GM19372 (cell line): ENCODE measurements at regions not wholly inside any gene's neighbourhood (a gene's known extent, or its start where the extent isn't known, plus 50 kb on each side); places are given as distances from the start of the nearest gene placed in this dataset.

Experiments used
- ATAC-seq: cut with Tn5 transposase; IDR thresholded peaks from one replicate; pipeline ENCODE4 v1.9.1; 2021; ENCODE audit warnings: mild to moderate bottlenecking, low read depth, moderate library complexity; ENCODE audit not compliant: unreplicated experiment

GRCh38 chr1:55355549-55355948, 140.4 kb upstream of the USP24 start:
- no peak for ATAC-seq

DNA sequence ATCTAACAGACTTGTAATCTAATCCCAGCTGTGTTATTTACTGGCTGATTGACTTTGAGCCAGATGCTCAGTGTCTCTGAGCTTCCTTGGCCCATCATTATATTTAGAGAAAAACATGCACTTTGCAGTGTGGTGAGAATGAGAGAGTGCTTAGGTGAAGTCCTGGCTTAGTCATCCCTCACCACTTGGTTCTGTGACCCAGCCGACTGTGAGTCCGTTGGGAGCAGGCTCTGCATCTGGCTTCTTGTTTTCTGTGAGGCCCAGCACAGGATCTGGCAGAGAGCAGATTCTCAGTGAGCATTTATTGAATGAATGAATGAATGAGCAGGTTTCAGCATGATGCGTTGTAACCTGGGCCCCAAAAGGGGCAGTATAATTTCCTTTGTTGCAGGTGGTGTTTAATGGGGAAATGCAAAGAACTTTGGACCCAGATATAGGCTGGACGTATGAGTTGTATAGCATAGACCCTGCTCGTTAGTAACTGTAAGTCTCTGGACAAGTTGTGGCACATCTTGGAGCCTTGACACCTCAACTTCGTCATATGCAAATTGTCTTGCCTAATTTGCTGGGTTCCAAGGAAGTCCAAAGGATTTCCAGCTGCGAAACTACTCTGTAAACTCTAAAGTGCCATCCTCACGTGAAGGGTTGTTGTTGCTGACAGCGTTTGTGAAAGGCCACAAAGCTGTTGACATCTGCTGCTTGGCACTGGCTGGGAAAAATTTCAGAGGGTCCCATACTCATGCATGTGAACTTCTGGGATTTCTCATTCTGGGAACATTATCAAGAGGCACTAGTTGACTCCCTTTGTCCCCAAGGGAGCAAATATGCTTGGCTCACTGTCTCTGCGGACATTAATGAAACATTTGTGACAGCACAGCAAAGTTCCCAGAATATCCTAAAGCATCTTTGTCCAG, 138.8 kb upstream of the USP24 start:
- ATAC-seq: no peak

DNA sequence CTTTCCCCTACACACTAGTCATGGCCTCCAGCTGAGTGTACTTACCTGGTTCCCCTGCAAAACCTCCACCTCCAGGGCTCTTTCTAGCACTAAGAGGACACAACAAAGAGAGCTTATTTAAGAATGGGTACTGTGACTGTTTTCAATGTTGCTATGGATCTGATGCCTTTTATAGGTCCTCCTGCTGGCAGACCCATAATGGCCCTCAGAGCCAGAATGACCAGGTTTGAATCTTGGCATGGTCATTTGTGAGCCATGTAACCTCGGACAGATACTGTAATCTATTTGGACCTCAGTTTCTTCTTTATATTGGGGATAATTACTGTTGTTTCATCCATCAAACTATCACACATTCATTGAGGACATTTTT, 137.6 kb upstream of the USP24 start:
- no peak for ATAC-seq

- no peak for ATAC-seq
These were observed 137.1 kb upstream of the USP24 start for GRCh38 chr1:55352080-55352810.

DNA sequence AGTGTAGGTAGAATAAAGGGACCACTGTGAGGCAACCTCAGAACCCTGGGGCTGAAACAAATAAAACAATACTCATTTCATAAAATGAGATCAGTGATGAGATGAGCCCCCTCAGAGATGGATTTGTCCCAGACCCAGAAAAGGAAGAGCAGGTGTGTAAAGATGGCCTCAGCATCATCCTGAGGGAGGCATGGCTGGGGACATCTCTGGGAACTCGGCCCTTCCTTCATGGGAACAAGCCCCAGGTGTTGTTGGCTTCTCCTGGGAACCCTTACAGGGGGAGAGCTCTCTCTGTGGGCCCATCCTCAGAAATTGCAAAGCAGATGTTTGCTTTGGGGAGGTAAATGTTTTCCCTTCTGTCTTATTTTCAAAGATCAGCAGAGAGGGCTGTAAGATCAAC, 133.2 kb upstream of the USP24 start:
- ATAC-seq: no peak

DNA sequence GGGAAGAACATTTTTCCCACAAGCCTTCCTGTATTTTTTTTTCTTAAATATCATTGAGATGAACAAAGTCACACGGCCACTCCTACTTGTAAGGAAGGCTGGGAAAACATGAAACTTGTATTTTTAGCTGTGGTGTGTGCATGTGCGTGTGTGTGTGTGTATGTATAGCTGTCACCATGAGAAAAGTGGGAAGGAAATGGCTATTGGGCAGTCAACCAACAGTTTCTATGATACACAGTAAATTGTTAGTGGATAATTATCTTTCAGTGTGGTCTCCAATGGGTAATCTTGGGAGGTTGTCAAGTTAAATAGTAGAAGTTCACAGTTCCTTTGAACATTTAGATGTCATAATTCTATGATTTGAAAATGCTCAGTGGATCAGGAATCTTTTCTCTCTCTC, 132.7 kb upstream of the USP24 start:
- ATAC-seq: no peak

- ATAC-seq: no peak
These were observed 131.9 kb upstream of the USP24 start for GRCh38 chr1:55347041-55347440.

GRCh38 chr1:55346586-55346985, 131.4 kb upstream of the USP24 start:
- no peak for ATAC-seq

GRCh38 chr1:55339681-55340080, 124.5 kb upstream of the USP24 start:
- no peak for ATAC-seq

- no peak for ATAC-seq
These were observed 123.3 kb upstream of the USP24 start for GRCh38 chr1:55338448-55338820.

DNA sequence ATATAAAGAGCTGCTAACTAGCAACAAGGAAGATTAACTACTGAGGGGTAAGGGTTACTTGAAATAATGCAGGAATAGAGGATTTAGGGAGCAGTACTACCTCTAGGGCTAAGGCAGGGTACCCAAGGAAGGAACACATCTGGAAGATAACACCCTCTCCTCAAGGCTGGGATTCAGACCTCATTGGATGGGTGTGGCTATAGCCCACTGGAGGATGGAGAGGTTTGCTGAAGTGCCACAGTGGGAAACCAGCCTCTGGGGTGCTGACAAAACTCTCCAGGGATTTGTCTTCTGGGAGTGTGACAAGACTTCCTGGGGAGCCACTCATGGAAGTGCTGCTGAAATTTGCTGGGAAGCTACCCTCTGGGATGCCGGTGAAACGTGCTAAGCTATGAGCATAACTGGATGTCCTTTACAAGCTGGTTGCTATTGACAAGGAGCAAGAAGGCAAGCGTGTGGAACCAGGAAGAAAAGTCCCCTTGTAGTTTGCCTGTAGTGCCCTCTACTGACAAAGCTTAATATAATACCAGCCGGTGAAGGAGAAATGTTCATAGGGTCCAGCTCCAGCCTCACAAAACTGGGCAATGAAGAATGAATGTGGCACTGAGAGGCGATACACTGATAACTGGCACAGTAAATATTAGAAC, 122.8 kb upstream of the USP24 start:
- ATAC-seq: peak; percentile 91

DNA sequence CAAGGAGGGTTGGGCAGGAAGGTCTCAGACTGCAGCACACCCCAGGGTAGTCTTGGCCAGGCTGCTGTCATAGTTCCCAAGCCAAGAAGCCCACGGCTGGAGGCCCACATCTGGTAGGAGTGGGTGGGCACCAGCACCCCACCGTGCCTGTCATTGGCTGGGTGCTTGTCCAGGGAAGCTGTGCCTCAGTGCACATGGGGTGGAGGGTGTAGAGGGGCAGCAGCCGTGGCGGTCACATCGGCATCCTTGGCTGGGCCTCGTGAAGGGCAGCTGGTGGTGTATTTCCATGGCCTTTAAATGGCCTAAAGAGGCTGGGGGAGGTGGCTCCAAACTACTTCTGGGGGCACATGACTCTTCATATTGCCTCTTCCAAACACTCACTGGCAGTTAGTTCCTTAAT, 119.6 kb upstream of the USP24 start:
- no peak for ATAC-seq

- ATAC-seq: no peak
These were observed 119.0 kb upstream of the USP24 start for GRCh38 chr1:55334160-55334559.

DNA sequence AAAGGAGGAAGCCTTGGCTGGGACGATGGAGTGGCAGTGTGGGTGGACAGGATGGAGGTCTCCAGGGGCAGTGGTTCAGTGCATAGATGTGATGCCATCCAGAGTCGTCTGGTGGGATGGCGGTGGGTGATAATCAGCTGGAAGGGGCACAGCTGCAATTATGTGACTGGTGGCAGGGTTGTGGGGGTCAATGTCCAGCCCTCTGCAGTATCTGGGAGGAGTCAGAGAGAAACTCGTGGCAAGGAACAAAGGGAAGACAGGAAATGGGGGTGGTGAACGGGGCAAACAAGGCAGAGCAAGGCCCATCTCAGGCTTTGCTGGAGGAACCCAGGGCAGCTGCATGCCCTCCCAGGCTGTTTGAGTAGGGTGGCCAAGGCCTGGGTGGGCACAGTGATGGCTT, 118.3 kb upstream of the USP24 start:
- ATAC-seq: no peak

DNA sequence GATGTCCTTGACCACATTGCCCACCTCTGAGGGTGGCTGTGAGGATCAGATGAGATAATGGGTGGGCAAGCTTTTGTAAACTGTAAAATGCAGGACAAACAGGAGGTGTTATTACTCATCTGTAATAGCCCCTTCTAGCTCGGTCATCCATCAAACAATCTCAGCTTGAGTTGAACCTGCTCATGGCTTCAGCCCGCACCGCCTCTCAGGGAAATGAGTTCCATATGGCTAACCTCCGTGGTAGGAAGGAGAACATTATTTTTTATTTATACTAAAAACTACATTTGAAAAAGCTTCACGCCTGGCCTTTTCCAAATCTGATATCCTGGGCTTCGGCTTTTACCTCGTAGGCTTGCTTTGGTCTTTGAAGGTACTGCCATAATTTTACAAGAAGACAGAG, 116.2 kb upstream of the USP24 start:
- no peak for ATAC-seq

DNA sequence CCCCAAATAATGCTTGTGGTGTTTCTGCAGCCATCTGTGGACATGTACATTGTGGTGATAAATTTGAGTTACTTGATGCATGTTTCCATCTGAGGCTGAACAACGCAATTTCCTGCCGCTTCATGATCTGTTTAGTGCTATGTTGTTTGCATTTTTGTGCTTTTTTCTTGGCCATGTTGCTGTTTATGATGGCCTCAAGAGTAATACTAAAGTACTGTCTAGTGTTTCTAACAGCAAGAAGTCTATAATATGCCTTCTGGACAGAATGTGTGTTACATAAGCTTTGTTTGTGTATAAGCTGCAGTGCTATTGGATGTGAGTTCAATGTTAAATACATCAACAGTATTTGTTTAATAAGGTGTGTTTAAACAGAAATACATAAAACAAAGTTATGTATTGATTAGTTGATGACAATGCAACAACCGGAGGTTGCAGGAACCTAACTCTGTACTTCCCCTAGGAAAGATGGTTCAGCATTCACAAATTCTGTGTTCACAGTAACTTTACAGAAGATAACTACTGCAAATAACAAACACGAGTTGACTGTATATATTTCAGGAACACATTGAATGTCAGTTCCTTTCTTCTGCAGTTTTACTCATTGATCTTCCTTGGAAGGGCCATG, 114.8 kb upstream of the USP24 start:
- no peak for ATAC-seq

DNA sequence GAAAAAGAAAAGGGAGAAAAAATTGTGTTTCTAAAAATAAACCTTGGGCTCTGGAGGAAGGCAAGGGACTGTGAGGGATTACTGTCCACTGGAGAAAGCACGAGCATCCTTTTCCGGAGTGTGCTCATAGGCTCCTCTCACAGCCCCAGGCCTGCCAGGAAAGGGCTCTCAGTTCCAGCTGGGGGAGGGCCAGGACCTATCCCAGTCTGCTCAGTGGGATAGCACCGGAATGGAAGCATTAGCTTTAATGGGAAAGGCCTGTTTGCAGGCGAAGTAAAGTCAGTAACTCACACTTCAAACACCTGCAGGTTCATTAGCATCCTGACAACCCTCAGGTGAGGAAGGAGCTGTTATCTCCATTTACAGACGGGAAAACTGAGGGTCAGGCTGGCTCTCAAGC, 113.9 kb upstream of the USP24 start:
- no peak for ATAC-seq

- ATAC-seq: no peak
These were observed 111.5 kb upstream of the USP24 start for GRCh38 chr1:55326496-55327243.

- ATAC-seq: no peak
These were observed 108.6 kb upstream of the USP24 start for GRCh38 chr1:55323760-55324159.

DNA sequence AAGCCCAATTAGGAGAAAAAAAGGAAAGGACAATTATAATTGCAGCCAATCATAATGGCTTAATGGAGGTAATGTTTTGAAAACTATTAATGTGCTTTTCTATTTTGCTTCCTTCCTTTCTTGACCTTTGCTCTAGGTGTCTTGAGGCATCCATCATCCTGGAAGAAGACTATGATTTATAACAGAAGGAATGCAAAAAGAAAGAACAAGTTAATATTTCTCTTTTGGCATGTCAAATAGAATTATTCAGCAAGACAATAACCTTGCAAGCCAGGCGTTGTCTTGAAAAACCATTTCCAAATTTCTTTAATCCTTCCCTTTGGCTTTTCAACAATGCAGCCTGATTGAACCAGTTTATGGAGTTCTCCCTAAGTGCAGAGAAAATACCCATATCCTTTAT, 107.7 kb upstream of the USP24 start:
- no peak for ATAC-seq
